ENCODE measurements at regions not wholly inside any gene's neighbourhood (a gene's known extent, or its start where the extent isn't known, plus 50 kb on each side); places are given as distances from the start of the nearest gene placed in this dataset.

DNA sequence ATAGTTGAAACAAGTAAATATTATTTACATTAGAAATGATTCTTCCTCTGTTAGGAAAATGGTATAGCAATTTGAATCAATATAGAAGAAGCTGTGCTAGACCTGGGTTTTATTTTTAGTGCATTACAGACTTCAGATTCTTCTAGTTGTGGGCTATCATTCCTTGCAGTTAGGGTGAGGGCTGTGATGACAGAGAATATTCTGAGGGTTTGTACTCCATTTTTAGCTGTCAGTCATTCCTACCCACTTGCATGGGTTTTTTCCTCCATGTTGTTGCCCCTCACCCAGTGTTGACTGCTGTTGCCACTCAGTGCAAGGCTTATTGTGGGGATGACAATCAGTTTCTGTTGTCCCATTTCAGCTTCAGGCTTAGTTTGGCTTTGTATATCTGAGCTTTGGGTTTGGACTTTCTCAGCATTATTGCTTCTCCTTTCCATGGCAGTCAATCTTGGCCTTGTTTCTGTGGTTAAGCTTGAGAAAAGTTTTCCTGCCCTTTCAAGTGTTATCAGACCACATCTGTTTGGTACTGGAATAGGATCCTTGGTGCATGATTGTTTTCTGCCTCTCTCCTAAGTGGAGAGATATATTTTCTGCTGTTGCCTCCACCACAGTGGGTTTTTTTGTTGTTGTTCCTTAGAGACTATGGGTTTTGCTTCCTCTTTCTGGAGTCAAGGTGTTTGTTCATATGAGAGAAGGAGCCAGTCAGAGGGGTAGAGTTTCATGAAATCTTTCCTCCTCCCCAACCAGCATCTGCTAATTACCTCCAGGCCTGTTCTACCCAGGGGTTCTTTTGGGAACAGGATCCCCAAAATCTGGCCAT, 312.7 kb upstream of the CWC22 start:
- TF ChIP-seq CTCF (IDR thresholded peaks at IDR 0.05) = no peak
- TF ChIP-seq POLR2AphosphoS5 (IDR thresholded peaks at IDR 0.05; ENCODE audit: low read depth, low read length) = no peak
- no peak for TF ChIP-seq REST (IDR thresholded peaks at IDR 0.05; ENCODE audit: insufficient read depth in 1 of 2, low read depth in 2 of 2, low read length in 1 of 2)
